H4 (cell line): ENCODE measurements at regions not wholly inside any gene's neighbourhood (a gene's known extent, or its start where the extent isn't known, plus 50 kb on each side); places are given as distances from the start of the nearest gene placed in this dataset.
A peak's percentile ranks its signal among the peaks of the same experiment; 100 is the strongest.
"Not testable (repeated sequence)": the region's sequence is repeated elsewhere in the genome, so short reads cannot be mapped to it uniquely, and the experiment has no call there.

Source experiments
- DNase-seq: peaks from one replicate; pipeline ENCODE4 v3.0.0-alpha.2; 2015; ENCODE audit warnings: low spot score

DNA sequence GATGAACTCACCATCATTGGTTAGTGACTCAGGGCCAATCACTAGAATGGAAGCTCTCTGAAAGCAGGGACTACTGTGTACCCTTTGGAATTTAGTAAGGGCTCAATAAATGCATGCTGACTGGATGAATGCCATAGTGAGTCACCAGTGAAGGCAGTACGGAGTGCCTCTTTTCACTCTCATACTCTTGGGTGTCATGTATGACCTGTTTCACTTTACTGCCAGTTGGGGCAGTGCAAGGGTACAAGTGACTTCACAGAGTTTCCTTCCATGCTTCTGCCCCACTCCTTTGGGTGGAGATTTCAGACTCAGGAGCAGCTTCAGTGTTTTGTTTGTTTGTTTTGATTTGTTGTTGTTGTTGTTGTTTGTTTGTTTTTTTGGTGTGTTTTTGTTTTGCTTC is 57.7 kb downstream of the SOX3 start:
- DNase-seq, result no peak

- peak; percentile 2 for DNase-seq
Measured at GRCh38 chrX:140440876-140441275, 64.0 kb downstream of the SOX3 start.

DNA sequence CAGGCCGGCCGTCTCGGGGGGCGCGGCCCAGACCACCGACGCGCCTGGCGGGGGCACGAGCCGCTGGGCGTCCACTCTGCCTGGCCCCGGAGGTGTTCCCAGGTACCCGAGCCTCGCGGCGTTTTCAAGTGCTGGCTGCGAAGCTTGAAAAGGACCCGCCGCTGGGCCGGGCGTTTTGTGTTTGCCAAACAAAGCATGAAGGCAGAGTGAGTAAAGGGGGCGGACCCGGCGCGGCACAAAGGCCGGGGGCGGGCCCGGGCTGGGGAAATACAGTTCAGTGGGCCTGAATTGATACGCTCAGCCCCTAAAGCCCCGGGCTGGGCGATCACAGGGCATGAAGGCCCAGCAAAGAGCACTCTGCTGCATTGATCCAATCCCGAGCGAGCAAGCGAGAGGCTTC is 65.4 kb downstream of the SOX3 start:
- DNase-seq, result no peak

GRCh38 chrX:140434347-140434746 is 70.5 kb downstream of the SOX3 start:
- no peak for DNase-seq

DNA sequence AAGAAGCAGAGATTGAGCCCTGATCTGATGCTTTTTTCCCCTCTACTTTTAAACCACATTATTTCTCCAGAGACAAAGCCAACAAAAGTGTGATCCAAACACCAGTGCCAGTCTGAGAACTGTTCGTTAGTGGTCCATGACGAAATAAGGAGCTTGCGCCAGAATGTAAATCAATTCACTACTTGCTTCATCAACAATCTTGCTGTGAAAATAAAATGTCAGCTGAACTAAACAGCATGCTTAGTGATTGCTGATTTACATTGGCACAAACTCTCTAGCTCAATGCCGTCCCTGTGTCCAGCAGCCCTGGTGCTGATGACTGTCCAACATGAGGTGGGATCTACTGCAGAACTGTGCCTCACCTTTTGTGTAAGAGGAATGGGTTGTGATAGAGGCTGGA is 71.3 kb downstream of the SOX3 start:
- DNase-seq, result no peak

GRCh38 chrX:140432346-140433175 is 72.3 kb downstream of the SOX3 start:
- no peak for DNase-seq

DNA sequence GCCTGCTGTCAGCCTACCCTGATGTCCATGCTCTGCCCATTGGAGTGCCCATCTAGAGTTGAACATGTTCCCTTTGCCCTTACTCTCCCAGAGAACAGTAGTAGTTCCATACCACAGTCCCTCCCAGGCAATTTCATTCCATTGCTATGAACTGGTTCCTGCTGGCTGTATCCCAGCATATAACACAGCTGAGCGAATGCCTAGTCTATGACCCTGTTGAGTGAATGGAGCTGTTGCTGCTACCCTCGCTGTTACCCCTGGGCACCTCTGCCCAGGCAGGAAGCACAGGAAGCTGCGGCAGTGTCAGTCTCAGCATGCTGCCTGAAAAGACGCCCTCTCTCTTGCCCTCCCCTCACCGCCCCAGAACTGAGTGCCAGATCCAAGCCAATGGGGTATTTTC is 73.3 kb downstream of the SOX3 start:
- no peak for DNase-seq

DNA sequence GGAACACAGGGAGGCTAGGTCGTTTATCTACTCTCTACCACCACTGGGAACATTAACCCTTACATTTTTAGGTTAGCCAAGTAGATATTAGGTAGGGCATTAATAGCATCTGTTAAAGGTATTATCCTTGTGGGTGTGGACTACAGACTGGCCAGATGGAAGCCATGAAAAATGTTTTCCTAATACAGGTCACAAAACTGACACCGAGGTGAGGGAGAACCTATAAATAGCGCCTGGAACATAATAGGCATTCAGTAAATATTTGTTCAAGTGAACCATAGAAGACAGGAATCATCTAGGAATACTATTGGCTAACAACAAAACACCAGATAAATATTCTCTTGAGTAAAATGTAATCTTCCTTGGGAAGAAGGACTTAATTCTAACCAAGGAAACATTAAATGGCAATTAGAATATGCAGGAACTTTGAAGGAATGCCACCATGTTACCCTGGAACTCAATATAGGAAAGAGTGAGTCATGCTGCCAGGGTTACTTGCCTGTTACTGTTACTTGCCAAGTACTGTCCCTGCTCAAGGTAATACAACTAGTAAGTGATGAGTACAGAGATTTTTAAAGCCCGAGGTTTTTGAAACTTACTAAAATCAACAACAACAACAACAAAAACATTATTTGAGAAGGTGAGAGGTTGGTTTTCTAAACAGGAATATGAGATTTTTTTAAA is 79.0 kb downstream of the SOX3 start:
- DNase-seq, result no peak

- no peak for DNase-seq
Measured at GRCh38 chrX:140422501-140422900, 82.4 kb downstream of the SOX3 start.

DNA sequence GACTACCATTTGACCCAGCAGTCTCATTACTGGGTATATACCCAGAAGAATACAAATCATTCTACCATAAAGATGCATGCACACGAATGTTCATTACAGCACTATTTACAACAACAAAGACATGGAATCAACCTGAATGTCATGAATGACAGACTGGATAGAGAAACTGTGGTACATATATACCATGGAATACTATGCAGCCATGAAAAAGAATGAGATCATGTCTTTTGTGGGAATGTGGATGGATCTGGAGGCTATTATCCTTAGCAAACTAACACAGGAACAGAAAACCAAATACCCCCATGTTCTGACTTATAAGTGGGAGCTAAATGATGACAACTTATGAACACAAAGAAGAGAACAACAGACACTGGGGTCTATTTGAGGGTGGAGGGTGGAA is 102.7 kb downstream of the SOX3 start:
- DNase-seq, result not testable (repeated sequence)

GRCh38 chrX:140396326-140396725 is 108.5 kb downstream of the SOX3 start:
- DNase-seq, result not testable (repeated sequence)

GRCh38 chrX:140393507-140393906 is 111.4 kb downstream of the SOX3 start:
- DNase-seq, result no peak

- no peak for DNase-seq
Measured at GRCh38 chrX:140391313-140391712, 113.6 kb downstream of the SOX3 start.

DNA sequence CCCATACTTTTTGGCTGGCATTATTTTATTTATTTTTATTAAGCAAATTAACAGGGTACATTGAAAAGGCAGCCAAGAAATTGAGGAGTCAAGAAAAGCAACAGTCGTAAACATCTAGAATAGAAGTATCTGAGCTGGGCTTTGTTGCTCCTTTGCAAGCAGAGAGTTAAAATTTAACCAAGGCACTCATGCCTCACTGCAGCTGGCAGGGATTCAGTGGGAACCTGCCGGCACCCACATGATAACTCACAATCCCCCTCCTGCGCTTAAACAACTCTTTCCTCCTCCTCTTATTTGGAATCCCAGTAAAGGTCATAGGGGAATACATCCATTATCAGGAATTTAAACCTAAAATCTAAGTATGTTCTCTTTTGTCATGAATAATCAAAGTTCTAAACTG is 115.5 kb downstream of the SOX3 start:
- DNase-seq, result no peak

DNA sequence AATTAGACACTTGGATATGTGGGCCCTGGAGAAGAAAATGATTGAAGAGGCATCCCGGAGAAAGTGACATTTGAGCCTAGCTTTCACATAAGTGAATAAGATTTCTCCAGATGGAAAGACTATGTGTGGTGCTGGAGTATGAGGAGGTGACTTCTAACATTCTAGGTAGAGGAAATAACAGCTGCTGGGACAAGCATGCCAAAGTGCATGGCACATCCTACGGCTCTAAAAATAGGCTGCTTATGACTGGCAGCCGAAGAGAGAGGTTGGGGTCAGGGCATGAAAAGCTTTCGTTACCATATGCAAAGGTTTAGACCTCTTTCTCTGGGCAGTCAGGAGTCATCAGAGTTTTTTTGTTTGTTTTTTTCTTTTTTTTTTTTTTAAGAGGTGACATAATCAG is 142.0 kb downstream of the SOX3 start:
- DNase-seq, result no peak

DNA sequence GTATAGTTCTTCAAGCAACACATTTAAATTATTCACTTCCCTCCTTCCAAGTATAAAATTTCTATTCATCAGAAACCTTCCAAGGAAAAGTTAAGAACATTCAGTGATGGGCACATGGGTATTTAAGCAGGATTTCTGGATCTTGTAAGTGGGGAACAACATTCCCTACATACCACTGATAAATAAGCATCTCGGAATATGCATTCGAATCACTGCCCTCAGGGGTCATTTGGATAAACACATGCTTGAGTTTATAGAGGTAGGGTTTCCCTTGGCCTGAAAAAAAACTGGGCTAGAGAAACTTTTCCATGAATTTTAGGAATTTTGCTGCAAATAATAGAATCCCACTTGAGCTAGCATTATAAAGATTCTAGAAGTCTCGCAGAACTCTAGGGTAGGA is 143.9 kb downstream of the SOX3 start:
- DNase-seq, result no peak

DNA sequence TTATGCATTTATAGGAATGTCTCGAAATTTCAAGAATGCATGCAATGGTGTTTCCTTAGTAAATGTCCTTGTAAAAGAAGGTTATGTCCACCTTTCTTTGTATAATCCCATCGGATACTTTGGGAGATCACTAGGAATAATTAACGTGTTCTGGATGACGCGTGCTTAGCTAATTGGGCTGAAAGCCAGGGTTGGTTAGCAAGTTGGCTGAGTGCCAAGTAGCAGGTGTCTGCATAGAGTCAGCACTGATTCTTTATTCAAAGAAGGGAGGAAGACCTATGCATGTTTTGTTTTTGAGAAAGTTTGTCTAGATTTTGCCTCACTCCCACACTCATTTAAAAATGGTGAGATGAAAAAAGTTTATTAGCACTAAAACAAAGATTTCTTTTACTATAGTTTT is 144.6 kb downstream of the SOX3 start:
- DNase-seq, result no peak

- DNase-seq, result no peak
Measured at GRCh38 chrX:140355922-140356321, 148.9 kb downstream of the SOX3 start.

GRCh38 chrX:140355429-140355828 is 149.4 kb downstream of the SOX3 start:
- DNase-seq, result no peak

DNA sequence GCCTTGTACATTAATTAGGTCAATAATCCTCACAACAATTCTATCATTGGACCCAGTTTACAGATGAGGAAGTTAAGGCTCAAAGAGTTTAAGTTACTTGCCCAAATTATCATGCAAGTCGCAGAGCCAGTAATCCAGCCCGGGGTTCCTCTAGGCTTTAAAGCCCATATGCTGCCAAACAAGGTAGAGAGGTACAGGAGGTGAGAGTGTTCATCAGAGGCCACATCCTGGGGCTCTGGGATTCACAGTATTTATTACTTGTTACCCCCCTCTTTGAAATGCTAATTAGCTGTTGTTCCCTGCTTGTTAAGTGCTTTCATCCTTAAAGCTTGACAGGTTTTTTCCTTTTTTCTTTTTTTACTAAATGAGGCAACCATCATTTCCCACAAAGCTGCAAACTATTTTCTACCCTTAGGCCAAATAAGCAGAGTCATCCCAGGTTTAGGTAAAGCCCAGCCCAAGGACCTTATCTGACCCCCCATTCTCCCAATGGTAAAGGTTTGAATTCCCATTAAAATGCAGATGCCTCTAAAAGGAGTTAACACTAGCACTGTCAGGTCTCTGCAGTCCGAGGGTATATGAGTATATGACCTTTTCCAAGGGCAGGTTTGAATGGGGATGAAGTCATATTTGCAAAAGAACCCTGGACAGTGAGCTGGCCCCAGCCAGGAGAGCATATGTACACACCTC is 150.3 kb downstream of the SOX3 start:
- DNase-seq, result no peak

GRCh38 chrX:140346729-140347128 is 158.1 kb downstream of the SOX3 start:
- DNase-seq, result no peak

DNA sequence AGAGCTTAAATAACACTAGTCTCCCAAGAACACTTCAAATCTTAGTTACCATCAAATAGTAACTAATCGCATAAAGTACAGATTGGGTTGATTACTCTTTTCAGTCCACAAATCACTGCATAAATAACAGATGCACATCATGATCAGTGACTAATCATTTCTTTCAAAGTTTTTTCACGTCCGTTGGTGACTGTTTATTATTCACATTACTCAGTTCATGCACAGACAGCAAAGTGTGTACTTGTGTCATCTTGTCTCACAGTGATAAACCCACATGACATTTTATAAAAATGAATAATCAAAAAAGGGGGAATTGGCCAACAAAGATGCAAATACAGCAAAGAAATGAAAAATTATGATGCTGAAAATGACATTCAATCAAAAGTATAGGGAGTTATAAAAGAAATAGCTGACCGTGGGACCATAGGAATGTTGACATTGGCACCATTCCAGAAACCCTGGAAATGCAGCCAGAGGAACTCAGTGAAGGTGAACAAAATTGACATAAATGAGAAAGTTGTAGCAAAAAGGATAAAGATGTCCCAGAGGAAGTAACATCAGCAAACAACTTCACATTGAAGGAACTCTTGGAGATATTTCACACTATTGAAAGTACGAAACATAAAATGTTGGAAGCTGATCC is 161.5 kb downstream of the SOX3 start:
- no peak for DNase-seq
